ENCODE measurements at regions not wholly inside any gene's neighbourhood (a gene's known extent, or its start where the extent isn't known, plus 50 kb on each side); places are given as distances from the start of the nearest gene placed in this dataset.

GRCh38 chr6:48869595-48869994 is 593.5 kb downstream of the MMUT start:
- CTCF ChIA-PET, result no interaction called here
- POLR2A ChIA-PET, result no interaction called here
- Histone ChIP-seq H3K36me3 (ENCODE audit: control insufficient read depth, insufficient read depth, low read length) (no peaks in the 10 kb centered on the region), H3K27me3 (ENCODE audit: control insufficient read depth, insufficient read depth, low read length) (no peaks in the 10 kb centered on the region), H3K4me3 (ENCODE audit: low read depth, low read length) (no peak overlapping the region)
- DNase-seq (ENCODE audit: low read depth), result no peak
- TF ChIP-seq, protein P1, sequence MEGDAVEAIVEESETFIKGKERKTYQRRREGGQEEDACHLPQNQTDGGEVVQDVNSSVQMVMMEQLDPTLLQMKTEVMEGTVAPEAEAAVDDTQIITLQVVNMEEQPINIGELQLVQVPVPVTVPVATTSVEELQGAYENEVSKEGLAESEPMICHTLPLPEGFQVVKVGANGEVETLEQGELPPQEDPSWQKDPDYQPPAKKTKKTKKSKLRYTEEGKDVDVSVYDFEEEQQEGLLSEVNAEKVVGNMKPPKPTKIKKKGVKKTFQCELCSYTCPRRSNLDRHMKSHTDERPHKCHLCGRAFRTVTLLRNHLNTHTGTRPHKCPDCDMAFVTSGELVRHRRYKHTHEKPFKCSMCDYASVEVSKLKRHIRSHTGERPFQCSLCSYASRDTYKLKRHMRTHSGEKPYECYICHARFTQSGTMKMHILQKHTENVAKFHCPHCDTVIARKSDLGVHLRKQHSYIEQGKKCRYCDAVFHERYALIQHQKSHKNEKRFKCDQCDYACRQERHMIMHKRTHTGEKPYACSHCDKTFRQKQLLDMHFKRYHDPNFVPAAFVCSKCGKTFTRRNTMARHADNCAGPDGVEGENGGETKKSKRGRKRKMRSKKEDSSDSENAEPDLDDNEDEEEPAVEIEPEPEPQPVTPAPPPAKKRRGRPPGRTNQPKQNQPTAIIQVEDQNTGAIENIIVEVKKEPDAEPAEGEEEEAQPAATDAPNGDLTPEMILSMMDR (IDR thresholded peaks at IDR 0.05; ENCODE audit: insufficient read depth, low read depth, low read length), result no peak

DNA sequence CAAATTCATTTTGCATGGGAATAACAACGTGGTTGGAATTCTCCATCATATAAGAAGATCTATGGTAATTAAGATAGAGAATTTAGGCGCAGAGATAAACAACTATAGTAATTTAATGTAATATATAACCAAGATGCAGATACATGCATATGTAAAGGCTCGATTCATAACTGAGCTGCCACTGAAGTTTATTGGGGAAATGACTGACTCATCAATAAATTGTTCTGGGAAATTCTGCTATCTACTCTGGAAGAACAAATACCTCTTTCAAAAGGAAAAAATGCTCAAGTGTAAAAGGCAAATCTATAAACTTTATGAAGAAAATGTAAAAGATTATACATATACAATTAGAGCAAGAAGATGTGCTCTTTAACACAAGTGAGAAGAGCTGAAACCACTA is 596.4 kb downstream of the MMUT start:
- POLR2A ChIA-PET, result interaction anchor here (0.5 kb wide), 1 partner anchor 528 kb away, joined by 29 read pairs; no protein-coding TSS in a partner anchor
- TF ChIP-seq, protein P1 (IDR thresholded peaks at IDR 0.05; ENCODE audit: insufficient read depth, low read depth, low read length), result no peak
- Histone ChIP-seq H3K36me3 (ENCODE audit: control insufficient read depth, insufficient read depth, low read length) (no peaks in the 10 kb centered on the region), H3K4me3 (ENCODE audit: low read depth, low read length) (no peak overlapping the region), H3K27me3 (ENCODE audit: control insufficient read depth, insufficient read depth, low read length) (no peaks in the 10 kb centered on the region)
- DNase-seq (ENCODE audit: low read depth), result no peak
- CTCF ChIA-PET, result no interaction called here

GRCh38 chr6:48860175-48860574 is 602.9 kb downstream of the MMUT start:
- DNase-seq (ENCODE audit: low read depth), result no peak
- no peak overlapping the region for H3K4me3 ChIP-seq (ENCODE audit: low read depth, low read length)
- TF ChIP-seq, protein P1 (IDR thresholded peaks at IDR 0.05; ENCODE audit: insufficient read depth, low read depth, low read length), result no peak
- no peaks in the 10 kb centered on the region for H3K27me3 ChIP-seq (ENCODE audit: control insufficient read depth, insufficient read depth, low read length)
- POLR2A ChIA-PET, result no interaction called here
- no peaks in the 10 kb centered on the region for H3K36me3 ChIP-seq (ENCODE audit: control insufficient read depth, insufficient read depth, low read length)
- CTCF ChIA-PET, result no interaction called here

- H3K4me3 ChIP-seq (ENCODE audit: low read depth, low read length), result no peak overlapping the region
- CTCF ChIA-PET, result no interaction called here
- POLR2A ChIA-PET, result no interaction called here
- TF ChIP-seq, protein P1 (IDR thresholded peaks at IDR 0.05; ENCODE audit: insufficient read depth, low read depth, low read length), result no peak
- no peaks in the 10 kb centered on the region for H3K27me3 ChIP-seq (ENCODE audit: control insufficient read depth, insufficient read depth, low read length)
- no peaks in the 10 kb centered on the region for H3K36me3 ChIP-seq (ENCODE audit: control insufficient read depth, insufficient read depth, low read length)
- no peak for DNase-seq (ENCODE audit: low read depth)
Measured at GRCh38 chr6:48859562-48860123, 603.4 kb downstream of the MMUT start.

GRCh38 chr6:48845219-48845618 is 617.8 kb downstream of the MMUT start:
- Histone ChIP-seq H3K4me3 (ENCODE audit: low read depth, low read length) (no peak overlapping the region), H3K27me3 (ENCODE audit: control insufficient read depth, insufficient read depth, low read length) (no peaks in the 10 kb centered on the region), H3K36me3 (ENCODE audit: control insufficient read depth, insufficient read depth, low read length) (no peaks in the 10 kb centered on the region)
- TF ChIP-seq, protein P1 (IDR thresholded peaks at IDR 0.05; ENCODE audit: insufficient read depth, low read depth, low read length), result no peak
- DNase-seq (ENCODE audit: low read depth), result no peak
- ChIA-PET CTCF (interaction anchor here (0.6 kb wide), 1 partner anchor 950 kb away, joined by 3 read pairs; no protein-coding TSS in a partner anchor), POLR2A (no interaction called here)

All from BJ (cell line).